Fibroblast of skin of abdomen (primary cell): ENCODE measurements at regions not wholly inside any gene's neighbourhood (a gene's known extent, or its start where the extent isn't known, plus 50 kb on each side); places are given as distances from the start of the nearest gene placed in this dataset.
A peak's percentile ranks its signal among the peaks of the same experiment; 100 is the strongest.
"Not testable (repeated sequence)": the region's sequence is repeated elsewhere in the genome, so short reads cannot be mapped to it uniquely, and the experiment has no call there.

Experiments used
- DNase-seq: peaks from one replicate; pipeline ENCODE4 v3.0.0-alpha.2; 2013

DNA sequence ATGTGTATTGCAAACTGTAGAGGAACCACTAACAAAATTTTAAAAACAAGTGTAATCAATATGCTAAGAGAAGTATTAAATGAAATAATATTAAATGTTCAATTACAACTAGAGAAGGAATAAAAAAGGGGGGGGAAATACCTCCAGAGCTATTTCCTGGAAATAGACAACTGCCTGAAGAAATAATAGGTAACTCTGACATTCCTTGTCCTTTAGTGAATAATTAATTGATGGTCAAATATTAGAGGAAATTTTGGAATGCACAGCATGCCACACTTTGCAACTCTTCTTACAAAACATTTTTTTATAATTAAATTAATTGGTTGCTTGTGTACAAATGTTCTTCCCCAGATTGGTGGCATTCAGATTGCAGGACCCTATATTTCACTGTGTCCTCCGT, 342.6 kb upstream of the COL8A1 start:
- no peak for DNase-seq

- DNase-seq: not testable (repeated sequence)
Observed at GRCh38 chr3:99294092-99294491, 344.3 kb upstream of the COL8A1 start.

DNA sequence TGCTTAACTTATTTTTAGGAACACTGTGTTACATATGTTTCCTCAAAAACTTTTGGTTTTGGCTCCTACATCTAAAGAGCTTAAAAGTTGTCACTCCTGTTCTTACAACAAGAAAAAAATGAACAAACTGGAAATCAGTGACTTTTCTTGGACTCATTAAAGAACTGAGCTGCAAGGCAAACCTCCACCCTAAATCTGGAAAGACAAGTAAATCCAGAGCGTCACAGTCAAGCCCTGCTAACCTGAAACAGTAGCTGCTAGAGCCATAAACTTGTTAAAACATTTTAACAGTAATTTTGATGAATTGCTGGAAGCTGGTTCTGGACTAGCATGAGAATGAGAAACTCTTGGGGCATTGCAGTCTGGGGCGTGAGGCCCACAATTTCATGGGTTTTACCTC, 350.5 kb upstream of the COL8A1 start:
- DNase-seq: no peak

DNA sequence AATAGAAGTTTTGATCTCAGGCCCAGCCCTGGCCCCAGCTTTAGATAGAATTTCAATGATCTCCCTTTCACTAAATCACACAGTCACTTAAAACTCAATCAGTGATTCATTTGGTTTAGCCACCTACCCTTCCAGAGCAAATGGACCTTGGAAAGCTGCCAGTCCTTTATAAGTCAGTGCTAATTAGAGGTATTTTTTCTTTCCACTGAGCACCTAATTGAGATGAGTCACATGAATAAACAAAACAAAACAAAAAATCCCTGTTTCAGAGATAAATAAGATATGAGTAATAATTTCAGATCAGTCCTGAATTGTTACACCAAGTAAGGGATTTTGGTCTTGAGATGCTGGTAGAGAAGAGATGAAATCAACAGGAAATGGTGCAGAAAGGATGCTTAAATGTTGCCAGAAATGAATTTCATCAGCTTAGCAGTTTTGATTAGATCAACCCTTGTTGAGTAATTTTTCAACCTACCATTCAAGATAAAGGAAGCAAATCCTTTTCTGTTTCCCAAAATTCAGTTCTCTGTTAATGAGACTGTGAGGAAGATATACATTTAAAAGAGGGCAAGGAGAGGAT, 352.0 kb upstream of the COL8A1 start:
- DNase-seq: peak; percentile 3

DNA sequence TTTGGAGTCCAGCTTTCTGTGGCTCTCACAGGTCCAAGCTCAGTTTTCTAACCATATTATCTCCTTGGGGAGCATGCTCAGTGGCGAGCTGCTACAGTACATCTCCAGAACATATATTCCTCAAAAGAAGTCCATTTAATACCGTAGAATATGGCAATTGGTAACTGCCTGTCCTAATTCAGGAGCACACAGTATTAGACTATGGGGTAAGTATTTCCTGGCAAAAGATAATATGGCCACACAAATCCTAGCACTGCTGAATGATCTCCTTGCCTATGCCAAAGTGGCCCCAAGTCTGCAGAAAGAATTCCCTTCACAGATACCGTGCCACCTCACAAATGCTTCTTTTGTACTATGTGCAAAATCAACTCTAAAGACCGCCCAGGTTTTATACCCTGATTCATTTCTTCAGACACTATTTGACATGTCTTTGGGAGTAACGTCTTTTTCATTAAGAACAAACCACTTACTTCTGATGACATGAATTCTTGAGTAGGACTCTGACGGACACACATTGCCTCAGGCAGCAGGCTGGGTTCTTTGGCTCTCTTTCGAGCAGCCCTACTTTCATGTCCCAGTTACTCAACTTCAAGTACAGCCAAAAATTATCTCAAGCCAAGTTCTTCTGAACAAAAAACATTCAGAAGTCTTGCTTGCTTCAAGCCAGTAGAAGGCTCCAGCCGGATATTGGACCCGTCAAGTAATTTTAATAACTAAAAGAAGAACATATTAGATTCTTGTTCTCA, 368.3 kb upstream of the DCBLD2 start:
- DNase-seq: no peak

DNA sequence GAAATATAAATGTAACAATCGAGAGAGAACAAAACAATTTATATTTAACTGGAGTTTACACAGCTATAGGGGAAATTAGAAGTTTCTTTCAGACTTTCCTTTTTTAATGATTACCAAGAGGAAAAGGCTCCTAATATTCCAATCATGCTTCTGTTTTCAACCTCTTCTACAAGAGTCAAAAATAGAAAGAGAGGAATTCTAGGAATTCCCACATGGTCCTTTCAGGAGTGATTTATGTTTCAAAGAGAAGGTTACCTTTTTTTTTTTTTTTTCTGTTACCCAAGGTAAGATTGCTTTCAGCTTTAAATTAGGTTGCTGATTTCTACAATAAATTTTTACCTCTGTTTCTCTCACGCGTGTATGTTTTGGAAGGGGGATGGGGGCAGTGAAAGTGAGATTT, 355.3 kb upstream of the DCBLD2 start:
- peak; percentile 27 for DNase-seq

DNA sequence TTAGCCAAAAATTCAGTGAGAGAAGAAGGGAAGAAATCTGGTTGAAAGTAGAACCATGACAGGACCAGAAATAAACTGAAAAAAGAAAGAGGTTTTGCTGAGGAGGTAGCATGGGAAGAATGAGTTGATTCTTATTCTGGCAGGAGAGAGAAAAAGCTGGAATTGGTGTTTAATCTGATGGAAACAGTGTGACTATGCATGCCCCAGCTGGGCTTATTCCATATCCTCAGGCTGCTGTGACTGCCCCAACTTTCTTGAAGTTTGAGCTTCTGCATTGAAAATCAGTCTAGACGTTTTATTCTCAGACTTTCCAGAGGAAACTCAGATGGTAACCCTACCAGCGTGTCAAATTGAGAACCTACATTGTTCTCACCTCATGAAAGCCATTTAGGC, 352.5 kb upstream of the DCBLD2 start:
- no peak for DNase-seq

GRCh38 chr3:99250821-99251355, 349.4 kb upstream of the DCBLD2 start:
- DNase-seq: peak; percentile 20

DNA sequence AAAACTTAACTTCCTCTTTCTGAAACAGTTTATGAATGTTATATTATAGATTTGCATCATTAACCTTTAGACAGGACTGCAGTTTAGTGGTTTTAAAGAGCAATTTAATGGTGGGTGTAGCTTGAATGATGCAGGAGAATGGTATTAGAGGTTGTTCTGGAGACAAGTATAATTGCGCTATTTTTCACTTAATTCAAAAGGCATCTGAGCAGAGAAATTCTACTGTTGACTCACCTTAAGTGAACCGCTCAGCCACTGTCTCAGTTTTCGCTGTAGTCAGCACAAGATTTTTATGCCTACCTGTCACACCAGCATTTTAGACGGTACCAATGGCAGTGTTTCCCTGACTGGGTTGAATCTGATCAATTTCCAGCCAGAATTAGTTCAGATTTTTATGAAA, 348.8 kb upstream of the DCBLD2 start:
- peak; percentile 78 for DNase-seq

DNA sequence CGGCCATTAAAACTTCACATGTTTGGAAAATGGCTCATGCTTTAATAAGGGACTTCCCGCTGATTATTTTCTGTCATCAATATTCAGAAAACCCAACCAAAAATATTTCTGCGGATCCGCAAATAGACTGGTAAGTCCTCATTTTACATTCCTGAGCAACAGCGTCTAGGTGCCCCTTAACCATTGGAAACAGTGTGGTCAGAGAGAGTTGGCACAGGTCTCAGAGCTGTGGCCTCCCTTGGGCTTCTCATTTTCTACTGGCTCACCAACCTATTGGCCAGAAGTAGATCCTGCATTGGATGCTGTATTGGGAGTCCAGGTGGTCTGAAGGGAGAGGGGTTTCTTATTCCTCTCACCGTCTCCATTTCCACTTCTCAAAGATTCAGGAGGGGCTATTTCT, 348.1 kb upstream of the DCBLD2 start:
- no peak for DNase-seq

DNA sequence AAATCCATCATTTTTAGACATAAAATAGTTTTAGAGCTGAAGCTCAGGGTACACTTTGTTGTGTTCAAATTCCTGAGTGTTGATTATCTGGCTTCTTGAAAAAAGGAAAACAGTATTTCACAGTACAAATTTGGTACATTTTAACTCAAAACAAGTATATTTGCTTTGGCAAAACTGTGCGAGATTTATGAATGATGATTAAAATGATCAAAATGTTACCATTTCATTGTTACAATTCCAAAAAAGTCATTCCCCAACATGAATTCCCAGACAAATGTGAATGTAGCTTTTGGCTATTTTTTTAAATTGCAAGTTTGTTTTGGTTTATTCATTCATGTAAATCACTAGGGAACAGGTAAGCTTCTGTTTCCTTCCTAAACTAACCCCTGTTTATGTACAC, 347.4 kb upstream of the DCBLD2 start:
- DNase-seq: peak; percentile 34

DNA sequence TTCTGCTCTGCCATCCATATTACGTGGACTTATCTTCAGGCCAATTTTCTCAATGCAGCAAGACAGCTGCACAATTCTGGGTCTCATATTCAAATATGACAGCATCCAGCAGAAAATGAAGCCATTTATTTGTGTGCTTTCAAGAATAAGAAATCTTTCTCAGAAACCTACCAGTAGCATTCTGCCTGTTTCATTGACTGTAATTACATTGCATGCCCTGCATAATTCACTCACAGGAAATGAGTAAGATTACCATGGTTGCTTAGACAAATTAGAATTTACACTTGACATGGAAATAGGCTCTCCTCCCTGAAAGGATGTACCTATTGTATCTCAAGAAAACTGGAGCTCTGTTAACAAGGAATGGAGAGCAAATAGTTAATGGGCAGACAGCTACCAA, 346.6 kb upstream of the DCBLD2 start:
- DNase-seq: peak; percentile 47

GRCh38 chr3:99246010-99246654, 344.6 kb upstream of the DCBLD2 start:
- peak; percentile 68 for DNase-seq

DNA sequence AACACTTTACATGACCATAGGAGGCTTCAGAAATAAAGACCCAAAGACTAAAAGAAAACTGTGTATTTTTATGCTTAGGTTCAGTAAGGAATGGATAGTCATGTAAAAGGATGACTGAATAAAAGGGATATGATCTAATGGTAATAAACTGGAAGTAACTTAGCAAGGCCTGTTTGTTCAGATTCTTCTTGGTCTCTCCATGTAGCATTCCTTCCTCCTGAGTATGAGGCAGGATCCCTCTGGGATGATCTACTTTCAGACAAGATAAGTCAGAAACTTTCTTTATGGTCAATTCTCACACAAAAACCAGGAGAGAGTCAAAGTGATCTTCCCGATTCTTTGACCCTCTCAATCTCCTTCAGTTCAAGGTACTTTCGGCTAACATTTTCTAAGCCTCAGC, 340.8 kb upstream of the DCBLD2 start:
- peak; percentile 78 for DNase-seq

- DNase-seq: no peak
Observed at GRCh38 chr3:99240700-99241099, 339.2 kb upstream of the DCBLD2 start.

DNA sequence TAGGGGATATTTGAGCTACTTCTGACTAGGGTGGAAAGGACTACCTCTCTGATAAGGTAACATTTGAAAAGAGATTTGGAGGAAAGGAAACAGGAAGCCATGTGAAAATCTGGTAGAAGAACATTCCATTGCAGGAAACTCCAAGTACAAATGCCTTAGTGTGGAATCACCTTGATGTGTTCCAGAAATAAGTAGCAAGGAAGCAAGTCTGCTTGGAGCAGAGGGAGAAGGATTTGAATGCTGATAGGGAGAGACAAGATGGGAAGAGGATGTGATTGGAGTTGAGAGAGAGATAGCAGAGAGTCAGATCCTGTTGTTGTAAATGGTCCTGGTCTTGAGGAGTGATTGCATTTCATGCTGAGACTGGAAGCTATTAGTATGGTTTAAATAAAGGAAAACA, 335.1 kb upstream of the DCBLD2 start:
- peak; percentile 25 for DNase-seq

DNA sequence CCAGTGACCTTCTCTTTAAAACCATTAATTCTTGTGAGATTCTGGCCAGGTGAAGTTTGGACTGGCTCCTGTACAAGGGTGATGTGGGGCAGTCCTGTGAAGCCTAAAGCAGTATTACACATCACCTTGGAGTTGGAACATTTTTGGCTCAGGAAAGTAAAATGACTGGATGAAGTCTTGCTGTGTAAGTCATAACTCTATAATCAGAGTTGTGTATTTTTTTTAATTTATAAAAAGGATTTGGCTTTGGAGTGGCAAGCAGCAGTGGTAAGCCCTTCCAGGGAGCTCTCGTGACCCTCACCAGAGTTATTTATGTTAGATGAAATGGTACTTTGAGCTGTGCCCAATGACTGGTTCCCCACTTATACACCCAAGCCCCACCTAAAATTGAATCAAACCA, 331.2 kb upstream of the DCBLD2 start:
- no peak for DNase-seq

DNA sequence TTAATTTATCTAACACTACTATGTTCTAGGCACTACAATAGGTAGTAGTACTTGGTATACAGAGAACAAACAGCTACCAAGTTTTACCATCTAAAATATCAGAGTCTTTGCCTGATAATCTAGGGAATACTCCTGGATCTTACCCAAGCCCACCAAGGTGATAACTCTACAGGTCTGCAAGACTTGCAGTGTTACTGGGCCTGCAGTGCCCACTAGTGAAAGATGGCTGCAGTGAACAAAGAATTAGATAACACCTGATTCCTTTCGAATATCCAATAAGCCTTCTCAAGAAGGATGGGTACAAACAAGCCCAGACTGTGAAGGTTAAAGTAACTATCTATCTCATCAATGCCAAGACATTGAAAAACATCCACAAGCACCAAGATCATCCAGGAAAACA, 317.0 kb upstream of the DCBLD2 start:
- DNase-seq: no peak

- no peak for DNase-seq
Observed at GRCh38 chr3:99212969-99213368, 311.5 kb upstream of the DCBLD2 start.

- DNase-seq: no peak
Observed at GRCh38 chr3:99211309-99211708, 309.8 kb upstream of the DCBLD2 start.

- no peak for DNase-seq
Observed at GRCh38 chr3:99199021-99199420, 297.5 kb upstream of the DCBLD2 start.

DNA sequence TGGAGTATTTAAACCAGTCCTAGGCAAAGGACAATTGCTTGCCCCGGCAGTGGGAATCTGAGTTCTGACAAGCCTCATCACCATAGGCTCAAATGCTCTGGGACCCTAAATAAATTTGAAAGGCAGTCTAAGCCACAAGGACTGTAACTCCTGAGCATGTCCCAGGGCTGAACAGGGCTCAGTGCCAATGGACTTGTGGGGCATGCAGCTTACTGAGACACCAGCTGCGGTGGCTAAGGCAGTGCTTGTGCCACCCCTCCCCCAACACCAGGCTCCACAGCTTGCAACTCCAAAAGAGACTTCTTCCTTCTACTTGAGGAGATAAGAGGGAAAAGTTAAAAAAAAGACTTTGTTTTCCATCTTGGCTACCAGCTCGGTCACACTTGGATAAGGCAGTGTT, 289.7 kb upstream of the DCBLD2 start:
- no peak for DNase-seq

DNA sequence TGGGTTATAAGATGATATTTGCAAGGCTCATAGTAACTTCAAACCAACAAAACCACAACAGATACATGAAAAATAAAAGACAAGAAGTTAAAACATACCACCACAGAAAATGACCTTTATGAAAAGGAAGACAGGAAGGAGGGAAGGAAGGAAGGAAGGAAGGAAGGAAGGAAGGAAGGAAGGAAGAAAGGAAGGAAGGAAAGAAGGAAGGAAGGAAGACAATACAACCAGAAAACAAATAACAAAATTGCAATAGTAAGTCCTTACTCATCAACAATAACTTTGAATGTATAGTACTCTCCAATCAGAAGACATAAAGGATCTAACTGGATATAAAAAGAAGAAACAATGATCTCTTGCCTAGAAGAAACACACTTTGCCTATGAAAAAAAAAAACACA, 287.4 kb upstream of the DCBLD2 start:
- no peak for DNase-seq

DNA sequence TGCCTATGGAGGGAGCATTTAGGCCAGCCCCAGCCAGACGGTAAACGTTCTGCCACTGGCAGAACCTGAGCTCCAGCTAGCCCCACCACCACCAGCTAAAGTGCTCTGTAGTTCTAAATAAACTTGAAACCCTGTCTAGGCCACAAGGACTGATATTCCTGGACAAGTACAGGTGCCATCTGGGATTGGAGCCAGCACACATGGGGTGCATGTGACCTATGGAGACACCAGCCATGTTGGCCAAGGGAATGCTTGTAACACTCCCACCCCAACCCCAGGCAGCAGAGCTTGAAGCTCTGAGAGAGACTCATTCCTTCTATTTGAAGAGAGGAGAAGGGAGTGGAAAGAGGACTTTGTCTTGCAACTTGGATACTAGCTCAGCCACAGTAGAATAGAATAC, 284.5 kb upstream of the DCBLD2 start:
- DNase-seq: no peak
